Hematopoietic multipotent progenitor cell treated with erythropoietin and hydrocortisone succinate and interleukin-3 and kit ligand, for 6 days (in vitro differentiated cells): ENCODE measurements at regions not wholly inside any gene's neighbourhood (a gene's known extent, or its start where the extent isn't known, plus 50 kb on each side); places are given as distances from the start of the nearest gene placed in this dataset.

Experiments
- DNase-seq: peaks from one replicate; pipeline ENCODE4 v3.0.0-alpha.2; 2015

- DNase-seq: no peak
These were observed 133.3 kb downstream of the MGAT5B start for GRCh38 chr17:77001487-77001886.

- DNase-seq: no peak
These were observed 134.2 kb downstream of the MGAT5B start for GRCh38 chr17:77002103-77003045.

- no peak for DNase-seq
These were observed 135.5 kb downstream of the MGAT5B start for GRCh38 chr17:77003699-77004098.

GRCh38 chr17:77006971-77007649, 133.7 kb upstream of the SEC14L1 start:
- DNase-seq: no peak

GRCh38 chr17:77009877-77010276, 130.9 kb upstream of the SEC14L1 start:
- DNase-seq: no peak

GRCh38 chr17:77010667-77011066, 130.1 kb upstream of the SEC14L1 start:
- no peak for DNase-seq

- peak; percentile 85 for DNase-seq
These were observed 129.4 kb upstream of the SEC14L1 start for GRCh38 chr17:77011173-77012011.

- DNase-seq: no peak
These were observed 122.3 kb upstream of the SEC14L1 start for GRCh38 chr17:77018504-77018903.

GRCh38 chr17:77019893-77020379, 120.8 kb upstream of the SEC14L1 start:
- no peak for DNase-seq

GRCh38 chr17:77020973-77021372, 119.8 kb upstream of the SEC14L1 start:
- DNase-seq: no peak

- no peak for DNase-seq
These were observed 118.0 kb upstream of the SEC14L1 start for GRCh38 chr17:77022766-77023165.

GRCh38 chr17:77025781-77026180, 115.0 kb upstream of the SEC14L1 start:
- no peak for DNase-seq

GRCh38 chr17:77027271-77027889, 113.4 kb upstream of the SEC14L1 start:
- no peak for DNase-seq

- DNase-seq: no peak
These were observed 111.9 kb upstream of the SEC14L1 start for GRCh38 chr17:77028900-77029299.

- DNase-seq: no peak
These were observed 107.8 kb upstream of the SEC14L1 start for GRCh38 chr17:77032929-77033328.

- DNase-seq: no peak
These were observed 106.8 kb upstream of the SEC14L1 start for GRCh38 chr17:77033892-77034404.

GRCh38 chr17:77034677-77035424, 105.9 kb upstream of the SEC14L1 start:
- DNase-seq: no peak

- no peak for DNase-seq
These were observed 105.2 kb upstream of the SEC14L1 start for GRCh38 chr17:77035526-77035925.

- DNase-seq: no peak
These were observed 104.5 kb upstream of the SEC14L1 start for GRCh38 chr17:77036136-77036840.

GRCh38 chr17:77036841-77037381, 103.9 kb upstream of the SEC14L1 start:
- DNase-seq: peak; percentile 96

GRCh38 chr17:77037943-77038342, 102.8 kb upstream of the SEC14L1 start:
- DNase-seq: no peak
